Activated CD4-positive, alpha-beta T cell treated with anti-CD3 and anti-CD28 coated beads, Interleukin-2, Interleukin-4, amounts not matched to agents 100 ng/mL and 50 ng/mL, durations not matched to agents 16 hours and 8 hours (primary cell): ENCODE measurements at regions not wholly inside any gene's neighbourhood (a gene's known extent, or its start where the extent isn't known, plus 50 kb on each side); places are given as distances from the start of the nearest gene placed in this dataset.

Experiments used
- DNase-seq: peaks from one replicate; pipeline ENCODE4 v3.0.0-alpha.2; 2020; ENCODE audit warnings: low spot score

GRCh38 chr7:117973975-117974374 is 100.7 kb upstream of the CTTNBP2 start:
- DNase-seq, result no peak

- DNase-seq, result no peak
Measured at GRCh38 chr7:117974891-117975290, 101.7 kb upstream of the CTTNBP2 start.

DNA sequence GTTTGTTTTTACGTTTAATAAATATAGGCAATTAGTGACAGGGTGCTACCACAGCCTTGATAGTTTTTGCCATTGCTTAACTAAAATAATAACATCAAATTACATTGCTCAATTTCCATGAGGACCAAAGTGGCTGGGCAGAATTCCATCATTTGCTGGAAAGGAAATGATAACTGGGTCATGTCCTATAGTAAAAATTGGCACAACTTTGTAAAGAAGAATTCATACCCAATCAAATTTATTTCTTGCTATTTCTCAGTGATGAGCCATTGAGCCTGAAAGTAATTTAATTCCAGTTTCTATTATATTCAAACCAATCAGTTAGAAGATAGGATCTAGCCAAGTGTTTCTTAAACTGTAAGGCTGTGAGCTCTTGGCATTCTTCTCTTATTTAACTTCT is 102.2 kb upstream of the CTTNBP2 start:
- DNase-seq, result no peak

DNA sequence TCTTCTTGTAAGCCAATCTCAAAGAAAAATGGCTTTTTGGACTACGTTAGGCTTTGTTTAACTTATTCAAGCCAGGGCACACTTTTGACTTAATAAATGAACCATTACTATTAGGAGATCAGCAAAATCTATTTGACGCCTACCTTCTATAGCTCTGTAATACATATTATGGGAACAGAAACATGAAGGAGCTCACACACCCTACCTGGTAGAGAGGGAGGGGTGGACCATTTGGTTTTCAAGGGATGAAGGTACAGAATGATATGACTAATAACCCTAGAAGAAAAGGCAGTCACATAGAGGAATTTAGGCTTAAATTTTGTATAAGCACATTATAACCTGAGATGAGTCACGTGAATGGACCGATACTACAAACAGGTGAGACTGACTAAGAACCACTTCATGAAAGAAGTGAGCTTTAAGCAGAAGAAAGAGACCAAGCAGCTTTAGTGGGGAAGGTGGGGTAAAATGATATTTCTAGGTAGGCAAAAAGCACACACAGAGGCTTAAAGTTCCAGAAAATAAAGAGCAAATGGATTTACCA is 106.8 kb upstream of the CTTNBP2 start:
- DNase-seq, result no peak

DNA sequence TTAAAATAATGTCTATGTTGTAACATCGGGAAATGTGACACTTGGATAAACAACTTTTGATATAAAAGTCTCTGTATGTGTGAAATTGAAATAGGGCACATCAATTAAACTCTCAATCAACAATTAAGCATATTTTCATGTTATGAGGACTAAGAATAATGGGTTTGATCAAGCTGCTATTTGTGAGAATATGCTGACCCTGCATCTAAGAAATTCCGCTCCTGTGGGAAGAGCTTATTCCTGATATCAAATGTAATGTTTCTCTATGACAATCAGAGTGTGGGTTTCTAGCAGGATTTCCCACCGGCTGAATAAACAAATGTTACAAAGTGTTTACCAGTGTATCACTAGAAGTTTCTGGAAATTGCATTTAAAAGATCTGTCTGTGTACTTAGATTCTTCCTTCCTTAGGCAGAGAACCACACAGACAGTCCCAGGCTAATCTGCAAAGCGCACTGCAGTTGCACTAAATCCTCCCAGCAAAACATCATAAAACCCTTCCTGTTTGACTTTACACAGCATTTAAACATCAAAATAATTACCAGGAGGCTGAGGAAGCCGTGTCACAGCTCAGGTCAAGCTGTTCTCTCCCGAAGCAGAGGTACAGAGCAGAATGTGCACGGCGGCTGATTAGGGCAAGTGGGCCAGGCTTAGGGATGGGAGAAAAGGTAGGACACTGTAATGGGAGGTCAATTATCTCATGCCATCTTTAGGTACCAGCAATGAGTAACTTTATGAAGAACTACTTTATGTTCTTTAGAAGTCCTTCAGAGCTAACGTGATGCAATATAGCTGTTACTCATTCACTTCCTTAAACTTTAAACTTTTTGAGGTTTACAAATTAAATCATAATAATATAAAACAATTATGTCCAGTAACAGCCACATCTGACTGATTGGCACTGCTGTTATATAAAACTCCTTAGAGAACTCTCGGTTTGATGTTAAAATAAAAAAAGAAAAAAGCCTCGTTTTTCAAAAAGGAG is 109.1 kb upstream of the CTTNBP2 start:
- no peak for DNase-seq

DNA sequence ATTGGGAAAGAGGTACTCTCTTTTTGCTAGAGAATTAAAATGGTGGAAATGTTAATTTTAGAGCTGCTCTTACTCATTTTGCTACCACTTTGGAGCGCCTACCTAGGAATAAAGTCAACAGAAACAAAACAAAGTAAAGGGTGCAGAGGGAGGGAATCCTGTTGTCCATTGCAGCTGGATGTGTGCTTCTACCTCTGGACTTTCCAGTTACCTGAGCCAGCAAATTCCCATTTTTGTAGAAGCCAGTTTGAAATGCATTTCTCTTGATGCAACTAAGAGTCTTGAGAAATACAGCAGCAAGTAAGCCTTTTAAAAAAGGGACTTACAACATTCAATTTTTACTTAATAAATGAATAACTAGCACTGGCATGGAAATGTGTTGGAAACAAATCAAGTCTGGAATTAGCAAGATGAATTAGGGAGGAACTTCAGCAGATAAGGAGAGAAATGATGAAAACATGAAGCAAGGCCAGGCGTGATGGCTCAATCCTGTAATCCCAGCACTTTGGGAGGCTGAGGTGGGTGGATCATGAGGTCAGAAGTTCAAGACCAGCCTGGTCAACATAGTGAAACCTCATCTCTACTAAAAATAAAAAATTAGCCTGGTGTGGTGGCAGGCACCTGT is 113.5 kb upstream of the CTTNBP2 start:
- no peak for DNase-seq

GRCh38 chr7:117990834-117991233 is 117.6 kb upstream of the CTTNBP2 start:
- DNase-seq, result no peak

DNA sequence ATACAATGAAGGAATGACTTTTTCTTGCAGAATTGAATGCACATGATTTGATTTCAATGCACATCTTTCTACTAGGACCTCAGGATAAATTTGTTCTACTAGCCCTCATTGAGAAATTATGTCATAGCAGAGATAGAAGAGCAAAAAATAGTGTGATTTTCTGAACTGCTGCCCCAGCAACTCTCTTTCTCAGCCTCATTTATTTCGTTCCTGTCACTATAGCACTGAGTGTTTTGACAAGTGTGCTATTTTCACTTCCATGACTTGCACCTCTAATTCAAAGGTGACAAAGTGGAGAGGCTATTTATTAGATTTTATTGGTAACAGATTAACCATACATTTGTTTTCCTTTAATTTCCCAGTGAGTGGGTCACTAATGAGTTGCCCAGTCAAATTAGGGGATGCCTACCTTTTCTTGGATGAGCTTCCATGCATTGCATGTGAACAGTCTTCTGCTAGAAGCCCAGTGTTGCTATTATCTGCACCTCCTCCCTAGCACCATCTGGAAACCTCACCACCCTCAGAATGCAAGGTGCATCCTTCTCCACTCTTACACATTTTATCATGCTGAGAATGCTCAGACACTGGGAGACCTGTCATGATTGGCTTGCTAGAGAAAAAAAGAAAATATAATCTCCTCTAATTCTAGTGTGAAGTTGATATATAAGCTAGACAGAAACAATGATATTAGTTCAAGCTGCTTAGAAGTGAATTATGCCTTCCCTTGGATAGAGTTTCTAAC is 119.6 kb upstream of the CTTNBP2 start:
- no peak for DNase-seq

GRCh38 chr7:117993377-117994003 is 120.2 kb upstream of the CTTNBP2 start:
- peak; percentile 22 for DNase-seq

GRCh38 chr7:117995850-117996650 is 122.8 kb upstream of the CTTNBP2 start:
- no peak for DNase-seq

GRCh38 chr7:117997862-117998825 is 124.9 kb upstream of the CTTNBP2 start:
- no peak for DNase-seq

GRCh38 chr7:118000480-118001202 is 127.4 kb upstream of the CTTNBP2 start:
- DNase-seq, result no peak

DNA sequence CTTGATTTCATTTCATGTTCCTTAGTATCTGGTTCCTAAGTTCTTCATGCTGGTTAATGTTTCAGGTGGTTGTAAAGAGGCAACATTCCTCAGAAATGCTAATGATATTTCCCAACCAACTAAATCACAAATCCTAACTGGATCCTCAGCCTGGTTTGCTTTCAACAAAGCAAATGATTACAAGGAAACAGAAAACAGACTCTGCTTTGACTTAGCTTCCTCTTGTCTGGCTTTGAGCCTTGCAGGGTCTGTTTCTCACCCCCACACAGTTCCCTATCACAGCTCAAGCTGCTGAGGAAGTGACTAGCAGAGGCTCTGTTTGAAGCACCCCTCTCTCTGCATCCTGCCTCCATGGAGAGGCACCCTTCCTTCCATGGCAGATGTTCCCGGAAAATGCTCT is 130.2 kb upstream of the CTTNBP2 start:
- no peak for DNase-seq

GRCh38 chr7:118005026-118005425 is 131.8 kb upstream of the CTTNBP2 start:
- no peak for DNase-seq

GRCh38 chr7:118006979-118007378 is 133.7 kb upstream of the CTTNBP2 start:
- no peak for DNase-seq

GRCh38 chr7:118009419-118009818 is 136.2 kb upstream of the CTTNBP2 start:
- no peak for DNase-seq

- DNase-seq, result no peak
Measured at GRCh38 chr7:118011652-118012051, 138.4 kb upstream of the CTTNBP2 start.

- no peak for DNase-seq
Measured at GRCh38 chr7:118013252-118014010, 140.2 kb upstream of the CTTNBP2 start.
